22Rv1 (cell line): ENCODE measurements at regions not wholly inside any gene's neighbourhood (a gene's known extent, or its start where the extent isn't known, plus 50 kb on each side); places are given as distances from the start of the nearest gene placed in this dataset.

Source experiments
- H3K27ac ChIP-seq: fragments of 450-650 bp; 2 replicates; pipeline ENCODE4 v1.5.1; 2017
- ZFX ChIP-seq: fragments of 450-650 bp; IDR thresholded peaks from 2 replicates; pipeline ENCODE4 v1.6.1; 2017; ENCODE audit warnings: antibody characterized with exemption, borderline replicate concordance
- TF ChIP-seq, protein P1 (sequence below): fragments of 450-650 bp; IDR thresholded peaks from 2 replicates; pipeline ENCODE4 v1.5.1; 2017; ENCODE audit warnings: mild to moderate bottlenecking

DNA sequence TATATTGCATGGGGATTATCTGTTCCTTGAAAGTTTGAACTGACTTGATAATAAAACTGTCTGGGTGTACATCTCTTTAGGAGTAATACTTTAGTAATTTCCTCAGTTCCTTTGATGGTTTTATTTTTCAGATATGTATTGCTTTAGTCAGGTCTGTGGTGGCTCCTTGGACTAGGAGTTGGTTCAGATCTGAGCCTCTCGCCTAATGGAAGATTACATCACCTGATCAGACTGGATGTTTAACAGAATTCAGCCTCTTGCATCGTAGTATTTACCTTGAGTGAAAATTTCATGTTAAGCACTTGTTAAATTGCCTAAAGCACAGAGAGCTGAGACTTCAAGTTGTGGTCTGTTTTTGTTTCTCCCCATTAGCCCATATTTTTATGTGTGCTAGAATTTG lies 267.3 kb downstream of the MAP2K4 start:
- TF ChIP-seq, protein P1, sequence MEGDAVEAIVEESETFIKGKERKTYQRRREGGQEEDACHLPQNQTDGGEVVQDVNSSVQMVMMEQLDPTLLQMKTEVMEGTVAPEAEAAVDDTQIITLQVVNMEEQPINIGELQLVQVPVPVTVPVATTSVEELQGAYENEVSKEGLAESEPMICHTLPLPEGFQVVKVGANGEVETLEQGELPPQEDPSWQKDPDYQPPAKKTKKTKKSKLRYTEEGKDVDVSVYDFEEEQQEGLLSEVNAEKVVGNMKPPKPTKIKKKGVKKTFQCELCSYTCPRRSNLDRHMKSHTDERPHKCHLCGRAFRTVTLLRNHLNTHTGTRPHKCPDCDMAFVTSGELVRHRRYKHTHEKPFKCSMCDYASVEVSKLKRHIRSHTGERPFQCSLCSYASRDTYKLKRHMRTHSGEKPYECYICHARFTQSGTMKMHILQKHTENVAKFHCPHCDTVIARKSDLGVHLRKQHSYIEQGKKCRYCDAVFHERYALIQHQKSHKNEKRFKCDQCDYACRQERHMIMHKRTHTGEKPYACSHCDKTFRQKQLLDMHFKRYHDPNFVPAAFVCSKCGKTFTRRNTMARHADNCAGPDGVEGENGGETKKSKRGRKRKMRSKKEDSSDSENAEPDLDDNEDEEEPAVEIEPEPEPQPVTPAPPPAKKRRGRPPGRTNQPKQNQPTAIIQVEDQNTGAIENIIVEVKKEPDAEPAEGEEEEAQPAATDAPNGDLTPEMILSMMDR = no peak
- no peak for TF ChIP-seq ZFX
- no peak overlapping the region for H3K27ac ChIP-seq

DNA sequence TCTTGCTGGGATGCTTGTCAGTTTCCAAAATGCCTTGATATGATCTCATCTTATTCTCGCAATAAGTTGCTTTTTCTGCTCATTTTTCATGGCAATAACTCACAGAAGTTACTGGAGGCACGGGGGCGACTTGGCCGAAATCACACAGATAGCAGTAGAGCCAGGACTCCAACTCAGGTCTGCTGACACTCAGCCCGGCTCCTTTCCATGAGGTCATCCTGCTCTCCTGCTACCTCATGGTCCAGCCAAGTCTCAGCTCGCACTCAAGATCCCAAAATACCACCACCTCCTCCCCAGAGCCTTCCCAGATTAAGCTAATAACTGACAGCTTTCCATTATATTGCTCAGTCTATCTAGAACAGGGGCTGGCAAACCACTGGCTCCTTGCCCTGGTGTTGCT lies 269.5 kb downstream of the MAP2K4 start:
- no peak overlapping the region for H3K27ac ChIP-seq
- TF ChIP-seq ZFX = no peak
- TF ChIP-seq, protein P1 = no peak

- H3K27ac ChIP-seq = no peak overlapping the region
- TF ChIP-seq ZFX = no peak
- TF ChIP-seq, protein P1 = no peak
Observed at GRCh38 chr17:12296209-12296625, 275.5 kb downstream of the MAP2K4 start.

DNA sequence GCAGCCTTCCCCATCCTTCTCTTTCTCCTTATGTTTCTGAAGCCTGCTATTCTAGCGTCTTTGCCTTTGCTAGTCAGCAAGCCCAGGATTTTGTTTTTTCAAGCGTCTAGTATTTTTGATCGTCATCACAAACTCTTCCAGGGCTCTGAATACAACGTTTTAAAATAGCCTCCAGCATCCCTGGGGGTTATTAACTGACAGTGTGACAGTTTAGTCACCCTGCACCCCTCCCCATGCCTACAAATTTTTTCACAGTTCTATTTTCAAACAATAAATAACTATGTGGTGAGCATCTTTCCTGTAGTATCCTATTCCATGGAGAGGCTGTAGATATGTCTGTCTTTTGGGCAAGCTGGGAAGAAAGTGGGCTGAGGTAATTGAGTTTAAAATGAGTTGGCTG lies 280.9 kb downstream of the MAP2K4 start:
- TF ChIP-seq, protein P1 = no peak
- no peak for TF ChIP-seq ZFX
- H3K27ac ChIP-seq = no peak overlapping the region

GRCh38 chr17:12302711-12303110 lies 282.0 kb downstream of the MAP2K4 start:
- no peak overlapping the region for H3K27ac ChIP-seq
- no peak for TF ChIP-seq ZFX
- TF ChIP-seq, protein P1 = no peak

- TF ChIP-seq ZFX = no peak
- TF ChIP-seq, protein P1 = no peak
- H3K27ac ChIP-seq = no peak overlapping the region
Observed at GRCh38 chr17:12310811-12311210, 290.1 kb downstream of the MAP2K4 start.

DNA sequence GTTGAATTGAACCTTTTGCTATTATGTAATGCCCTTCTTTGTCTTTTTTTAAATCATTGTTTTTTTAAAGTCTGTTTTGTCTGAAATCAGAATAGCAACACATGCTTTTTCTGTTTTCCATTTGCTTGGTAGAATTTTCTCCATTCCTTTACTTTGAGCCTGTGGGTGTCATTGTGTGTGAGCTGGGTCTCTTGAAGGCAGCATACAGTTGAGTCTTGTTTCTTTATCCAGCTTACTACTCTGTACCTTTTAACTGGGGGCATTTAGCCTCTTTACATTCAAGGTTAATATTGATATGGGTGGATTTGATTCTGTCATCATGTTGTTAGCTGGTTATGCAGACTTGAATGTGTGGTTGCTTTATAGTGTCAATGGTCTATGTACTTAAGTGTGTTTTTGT lies 292.0 kb downstream of the MAP2K4 start:
- TF ChIP-seq, protein P1 = no peak
- no peak overlapping the region for H3K27ac ChIP-seq
